BJ (cell line): ENCODE measurements at regions not wholly inside any gene's neighbourhood (a gene's known extent, or its start where the extent isn't known, plus 50 kb on each side); places are given as distances from the start of the nearest gene placed in this dataset.

ENCODE experiments used
- CTCF ChIA-PET: fragments of 350-600 bp; formaldehyde crosslinking; extraction: SDS; loops from one replicate; lab custom pipeline; 2021; ENCODE audit warnings: antibody characterized with exemption, inconsistent platforms; lab: Yijun Ruan, JAX
- POLR2A ChIA-PET: fragments of 300-600 bp; sonication (Branson Sonifier 250); formaldehyde crosslinking; extraction: SDS; loops from one replicate; lab custom pipeline; 2021; ENCODE audit warnings: antibody characterized with exemption; lab: Charles Lee
- DNase-seq: peaks from one replicate; pipeline ENCODE4 v3.0.0-alpha.2; 2011; ENCODE audit warnings: low read depth
- H3K27me3 ChIP-seq: 2 replicates; pipeline ENCODE4 v1.6.0; 2011; ENCODE audit warnings: low read length; ENCODE audit not compliant: control insufficient read depth, insufficient read depth
- H3K36me3 ChIP-seq: 2 replicates; pipeline ENCODE4 v1.5.1; 2011; ENCODE audit warnings: low read length; ENCODE audit not compliant: control insufficient read depth, insufficient read depth
- H3K4me3 ChIP-seq: 2 replicates; pipeline ENCODE4 v1.5.1; 2011; ENCODE audit warnings: low read depth, mild to moderate bottlenecking, control low read depth, low read length
- CTCF ChIP-seq: IDR thresholded peaks from 2 replicates; pipeline ENCODE4 v1.5.1; 2011; ENCODE audit warnings: low read depth, mild to moderate bottlenecking, control low read depth, inconsistent platforms, low read length, moderate library complexity; ENCODE audit not compliant: insufficient read depth

GRCh38 chr10:33395201-33395600, 60.7 kb upstream of the NRP1 start:
- Histone ChIP-seq H3K4me3 (no peak overlapping the region), H3K36me3 (no peaks in the 10 kb centered on the region), H3K27me3 (peaks cover 2% of the 10 kb centered on the region; the same call in 1 of the 2 replicates)
- POLR2A ChIA-PET: no interaction called here
- CTCF ChIA-PET: no interaction called here
- DNase-seq: no peak
- TF ChIP-seq CTCF: no peak

- ChIA-PET CTCF (no interaction called here), POLR2A (no interaction called here)
- Histone ChIP-seq H3K27me3 (peaks cover 2% of the 10 kb centered on the region; the same call in 1 of the 2 replicates), H3K4me3 (no peak overlapping the region), H3K36me3 (no peaks in the 10 kb centered on the region)
- no peak for TF ChIP-seq CTCF
- no peak for DNase-seq
Measured at GRCh38 chr10:33392706-33393105, 58.2 kb upstream of the NRP1 start.

- peaks cover 2% of the 10 kb centered on the region; the same call in 1 of the 2 replicates for H3K27me3 ChIP-seq
- POLR2A ChIA-PET: no interaction called here
- CTCF ChIA-PET: no interaction called here
- no peak for DNase-seq
- TF ChIP-seq CTCF: no peak
- H3K36me3 ChIP-seq: no peaks in the 10 kb centered on the region
- H3K4me3 ChIP-seq: no peak overlapping the region
Measured at GRCh38 chr10:33391611-33392465, 57.4 kb upstream of the NRP1 start.

GRCh38 chr10:33390046-33390445, 55.6 kb upstream of the NRP1 start:
- no peaks in the 10 kb centered on the region for H3K36me3 ChIP-seq
- no peak for DNase-seq
- ChIA-PET CTCF (no interaction called here), POLR2A (no interaction called here)
- H3K27me3 ChIP-seq: peaks cover 2% of the 10 kb centered on the region; the same call in 1 of the 2 replicates
- no peak overlapping the region for H3K4me3 ChIP-seq
- TF ChIP-seq CTCF: no peak

- no peak for TF ChIP-seq CTCF
- POLR2A ChIA-PET: no interaction called here
- DNase-seq: no peak
- 0 out of 2 replicates have a peak, but pooled peaks cover 2% of the 10 kb centered on the region for H3K27me3 ChIP-seq
- CTCF ChIA-PET: interaction anchor here (1.2 kb wide), 1 partner anchor 187 kb away, joined by 3 read pairs; no protein-coding TSS in a partner anchor
- no peaks in the 10 kb centered on the region for H3K36me3 ChIP-seq
- H3K4me3 ChIP-seq: no peak overlapping the region
Measured at GRCh38 chr10:33388785-33389184, 54.3 kb upstream of the NRP1 start.
